ENCODE measurements at regions not wholly inside any gene's neighbourhood (a gene's known extent, or its start where the extent isn't known, plus 50 kb on each side); places are given as distances from the start of the nearest gene placed in this dataset.

GRCh38 chr6:3612341-3613041, 139.0 kb downstream of the PXDC1 start:
- no peaks in the 10 kb centered on the region for H3K9me3 Mint-ChIP-seq
- no peak overlapping the region for H3K27ac Mint-ChIP-seq
- H3K27me3 Mint-ChIP-seq (ENCODE audit: insufficient read depth) = no peaks in the 10 kb centered on the region
- H3K36me3 Mint-ChIP-seq (ENCODE audit: low read depth) = no peaks in the 10 kb centered on the region
- no peak for DNase-seq (ENCODE audit: low spot score)
- H3K4me1 Mint-ChIP-seq (ENCODE audit: low read depth) = no peaks in the 10 kb centered on the region
- H3K4me3 Mint-ChIP-seq = no peak overlapping the region
- intact Hi-C loops (cut with micrococcal nuclease) = no loop called here

- Mint-ChIP-seq H3K4me3 (no peak overlapping the region), H3K9me3 (no peaks in the 10 kb centered on the region), H3K4me1 (ENCODE audit: low read depth) (no peaks in the 10 kb centered on the region), H3K36me3 (ENCODE audit: low read depth) (no peaks in the 10 kb centered on the region), H3K27ac (no peak overlapping the region), H3K27me3 (ENCODE audit: insufficient read depth) (no peaks in the 10 kb centered on the region)
- no peak for DNase-seq (ENCODE audit: low spot score)
- intact Hi-C loops (cut with micrococcal nuclease) = no loop called here
Observed at GRCh38 chr6:3610921-3611320, 140.6 kb downstream of the PXDC1 start.

DNA sequence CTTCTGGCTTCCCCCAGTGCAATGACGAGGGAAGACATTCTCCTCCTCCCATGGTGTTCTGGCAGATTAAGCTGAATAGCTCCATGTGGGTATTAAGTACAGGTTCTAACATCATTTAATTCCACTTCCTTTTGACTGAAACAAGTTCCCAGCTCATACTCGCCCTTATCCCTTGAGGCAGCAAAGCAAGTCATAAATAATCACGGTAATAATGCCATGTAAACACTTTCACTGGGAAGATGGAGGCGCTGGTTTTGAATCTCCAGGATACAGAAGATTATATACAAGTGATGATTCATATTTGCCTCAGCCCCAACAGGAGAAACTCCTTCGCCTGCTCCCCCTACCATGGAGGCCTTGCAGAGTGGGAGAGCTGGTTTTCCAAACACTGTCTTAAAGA, 141.3 kb downstream of the PXDC1 start:
- Mint-ChIP-seq H3K36me3 (ENCODE audit: low read depth) (no peaks in the 10 kb centered on the region), H3K27ac (no peak overlapping the region), H3K9me3 (no peaks in the 10 kb centered on the region), H3K4me3 (no peak overlapping the region), H3K27me3 (ENCODE audit: insufficient read depth) (no peaks in the 10 kb centered on the region), H3K4me1 (ENCODE audit: low read depth) (no peaks in the 10 kb centered on the region)
- no peak for DNase-seq (ENCODE audit: low spot score)
- intact Hi-C loops (cut with micrococcal nuclease) = no loop called here

- Mint-ChIP-seq H3K36me3 (ENCODE audit: low read depth) (no peaks in the 10 kb centered on the region), H3K27ac (no peak overlapping the region), H3K4me1 (ENCODE audit: low read depth) (no peaks in the 10 kb centered on the region), H3K27me3 (ENCODE audit: insufficient read depth) (no peaks in the 10 kb centered on the region), H3K9me3 (no peaks in the 10 kb centered on the region), H3K4me3 (no peak overlapping the region)
- DNase-seq (ENCODE audit: low spot score) = no peak
- intact Hi-C loops (cut with micrococcal nuclease) = no loop called here
Observed at GRCh38 chr6:3609388-3609787, 142.1 kb downstream of the PXDC1 start.

DNA sequence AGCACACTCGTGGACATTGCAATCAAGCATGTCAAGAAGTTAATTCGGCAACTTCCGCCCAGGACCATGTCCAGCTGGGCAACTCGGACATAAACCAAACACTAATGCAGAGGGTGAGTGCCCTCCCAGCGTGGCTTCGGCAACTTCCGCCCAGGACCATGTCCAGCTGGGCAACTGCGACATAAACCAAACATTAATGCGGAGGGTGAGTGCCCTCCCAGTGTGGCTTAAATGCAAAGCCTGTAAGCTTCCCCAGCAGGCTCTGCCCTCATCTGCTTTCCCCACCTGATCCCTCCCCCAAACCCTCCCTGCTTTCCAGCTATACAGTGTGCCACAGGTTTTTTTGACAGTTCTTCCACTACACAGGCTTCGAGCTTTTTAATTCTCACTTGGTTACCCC, 143.4 kb downstream of the PXDC1 start:
- no peak for DNase-seq (ENCODE audit: low spot score)
- Mint-ChIP-seq H3K27ac (no peak overlapping the region), H3K4me3 (no peak overlapping the region), H3K4me1 (ENCODE audit: low read depth) (no peaks in the 10 kb centered on the region), H3K27me3 (ENCODE audit: insufficient read depth) (no peaks in the 10 kb centered on the region), H3K9me3 (no peaks in the 10 kb centered on the region), H3K36me3 (ENCODE audit: low read depth) (no peaks in the 10 kb centered on the region)
- intact Hi-C loops (cut with micrococcal nuclease) = no loop called here

- H3K9me3 Mint-ChIP-seq = no peaks in the 10 kb centered on the region
- no peaks in the 10 kb centered on the region for H3K4me1 Mint-ChIP-seq (ENCODE audit: low read depth)
- intact Hi-C loops (cut with micrococcal nuclease) = no loop called here
- H3K4me3 Mint-ChIP-seq = no peak overlapping the region
- H3K27ac Mint-ChIP-seq = no peak overlapping the region
- H3K27me3 Mint-ChIP-seq (ENCODE audit: insufficient read depth) = no peaks in the 10 kb centered on the region
- H3K36me3 Mint-ChIP-seq (ENCODE audit: low read depth) = no peaks in the 10 kb centered on the region
- no peak for DNase-seq (ENCODE audit: low spot score)
Observed at GRCh38 chr6:3607599-3607998, 143.9 kb downstream of the PXDC1 start.

DNA sequence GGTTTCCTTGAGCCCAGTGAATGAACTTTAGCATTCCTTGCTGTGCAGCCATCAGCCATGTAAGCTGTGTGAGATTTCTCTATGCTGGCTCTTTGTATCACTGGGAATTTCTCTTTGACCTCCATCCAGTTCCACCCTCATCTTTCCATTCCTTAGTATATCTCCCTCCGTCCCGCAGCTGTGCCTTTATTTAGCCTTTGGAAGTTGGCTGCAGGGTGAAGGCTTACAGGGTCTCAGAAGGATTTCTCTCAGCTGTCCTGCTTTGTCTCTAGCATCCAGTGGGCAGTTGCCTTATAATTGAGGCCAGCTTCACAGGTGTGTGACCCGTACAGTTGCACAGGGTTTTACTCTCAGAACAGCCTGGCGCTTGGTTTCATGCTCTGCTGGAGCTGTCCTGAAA, 144.3 kb downstream of the PXDC1 start:
- H3K4me1 Mint-ChIP-seq (ENCODE audit: low read depth) = no peaks in the 10 kb centered on the region
- H3K9me3 Mint-ChIP-seq = peaks cover 3% of the 10 kb centered on the region
- DNase-seq (ENCODE audit: low spot score) = no peak
- no peaks in the 10 kb centered on the region for H3K27me3 Mint-ChIP-seq (ENCODE audit: insufficient read depth)
- intact Hi-C loops (cut with micrococcal nuclease) = no loop called here
- H3K4me3 Mint-ChIP-seq = no peak overlapping the region
- no peaks in the 10 kb centered on the region for H3K36me3 Mint-ChIP-seq (ENCODE audit: low read depth)
- H3K27ac Mint-ChIP-seq = no peak overlapping the region

DNA sequence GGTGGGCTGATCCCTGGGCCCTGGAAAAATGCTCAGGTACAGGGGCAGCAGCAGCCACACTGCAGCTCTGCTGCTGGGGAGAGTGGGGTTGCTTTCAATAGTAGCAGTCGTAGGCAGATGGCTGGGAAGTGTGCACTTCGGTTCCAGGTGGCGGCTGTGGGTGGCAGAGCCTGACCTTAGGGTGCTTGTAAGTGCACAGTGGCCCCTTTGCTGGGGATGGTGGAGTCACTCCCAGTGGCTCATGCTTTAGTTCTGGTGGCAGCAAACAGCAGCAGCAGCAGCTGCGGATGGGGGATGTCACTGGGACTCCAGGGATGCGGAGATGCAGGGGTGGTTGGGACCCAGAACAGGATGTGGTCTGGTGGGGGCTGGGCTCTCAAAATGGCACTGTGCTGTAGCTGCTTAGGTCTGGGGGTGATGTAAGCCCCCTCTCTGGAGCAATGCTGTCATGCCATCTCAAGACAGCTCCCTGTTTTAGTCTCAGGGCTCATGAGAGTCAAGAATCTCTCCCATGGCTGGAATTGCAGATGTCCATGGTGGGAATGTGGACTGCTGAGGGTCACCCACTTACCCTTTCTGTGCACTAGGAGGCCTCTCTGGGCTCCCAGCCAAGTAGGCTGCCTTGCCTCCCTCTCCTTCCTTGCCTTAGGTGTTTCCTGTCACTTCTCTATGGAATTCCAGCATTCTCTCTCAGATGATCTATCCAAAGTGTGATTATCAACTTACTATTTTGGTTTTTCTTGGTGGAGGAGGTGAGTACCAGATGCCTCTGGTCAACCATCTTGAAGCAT, 146.7 kb upstream of the SLC22A23 start:
- Mint-ChIP-seq H3K4me1 (ENCODE audit: low read depth) (no peaks in the 10 kb centered on the region), H3K27ac (no peak overlapping the region), H3K27me3 (ENCODE audit: insufficient read depth) (peaks cover 2% of the 10 kb centered on the region), H3K36me3 (ENCODE audit: low read depth) (no peaks in the 10 kb centered on the region), H3K4me3 (no peak overlapping the region), H3K9me3 (peaks cover 19% of the 10 kb centered on the region)
- intact Hi-C loops (cut with micrococcal nuclease) = no loop called here
- no peak for DNase-seq (ENCODE audit: low spot score)

- H3K4me3 Mint-ChIP-seq = no peak overlapping the region
- peaks cover 10% of the 10 kb centered on the region for H3K27me3 Mint-ChIP-seq (ENCODE audit: insufficient read depth)
- H3K36me3 Mint-ChIP-seq (ENCODE audit: low read depth) = no peaks in the 10 kb centered on the region
- no peaks in the 10 kb centered on the region for H3K4me1 Mint-ChIP-seq (ENCODE audit: low read depth)
- intact Hi-C loops (cut with micrococcal nuclease) = no loop called here
- H3K27ac Mint-ChIP-seq = no peak overlapping the region
- peaks cover 19% of the 10 kb centered on the region for H3K9me3 Mint-ChIP-seq
- no peak for DNase-seq (ENCODE audit: low spot score)
Observed at GRCh38 chr6:3601570-3601969, 144.7 kb upstream of the SLC22A23 start.

DNA sequence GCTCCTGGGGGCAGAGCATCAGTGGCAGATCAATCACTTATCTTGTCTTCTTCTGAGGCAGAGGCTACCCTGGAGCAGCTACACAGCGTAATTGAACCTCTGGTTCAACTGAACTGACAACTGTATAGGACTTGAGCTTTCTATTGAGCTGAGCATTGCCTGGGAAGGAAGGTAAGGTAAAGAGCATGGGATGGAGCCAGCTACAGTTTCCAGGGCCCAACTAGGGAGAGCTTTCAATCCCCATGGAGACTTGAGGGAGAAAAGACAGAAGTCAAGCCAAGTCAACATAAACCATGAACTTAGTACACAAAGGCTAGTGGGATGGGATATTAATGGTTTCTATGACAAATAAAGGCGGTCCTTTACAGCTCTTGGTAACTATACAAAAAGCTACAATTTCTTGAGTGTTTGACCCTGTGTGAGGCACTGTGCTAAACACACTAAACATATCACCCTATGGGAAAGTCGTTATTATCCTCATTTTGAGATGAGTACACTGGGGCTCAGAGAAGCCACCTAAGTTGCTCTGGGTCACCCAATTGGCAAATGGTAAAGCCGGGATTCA, 140.7 kb upstream of the SLC22A23 start:
- no peak for DNase-seq (ENCODE audit: low spot score)
- peaks cover 19% of the 10 kb centered on the region for H3K9me3 Mint-ChIP-seq
- peaks cover 10% of the 10 kb centered on the region for H3K27me3 Mint-ChIP-seq (ENCODE audit: insufficient read depth)
- no peaks in the 10 kb centered on the region for H3K36me3 Mint-ChIP-seq (ENCODE audit: low read depth)
- intact Hi-C loops (cut with micrococcal nuclease) = no loop called here
- no peak overlapping the region for H3K27ac Mint-ChIP-seq
- no peak overlapping the region for H3K4me3 Mint-ChIP-seq
- H3K4me1 Mint-ChIP-seq (ENCODE audit: low read depth) = no peaks in the 10 kb centered on the region

- no peak overlapping the region for H3K4me3 Mint-ChIP-seq
- no peak overlapping the region for H3K27ac Mint-ChIP-seq
- no peaks in the 10 kb centered on the region for H3K36me3 Mint-ChIP-seq (ENCODE audit: low read depth)
- DNase-seq (ENCODE audit: low spot score) = no peak
- H3K4me1 Mint-ChIP-seq (ENCODE audit: low read depth) = no peaks in the 10 kb centered on the region
- H3K27me3 Mint-ChIP-seq (ENCODE audit: insufficient read depth) = peaks cover 10% of the 10 kb centered on the region
- peaks cover 12% of the 10 kb centered on the region for H3K9me3 Mint-ChIP-seq
- intact Hi-C loops (cut with micrococcal nuclease) = no loop called here
Observed at GRCh38 chr6:3596766-3597165, 139.9 kb upstream of the SLC22A23 start.

GRCh38 chr6:3594201-3594600, 137.4 kb upstream of the SLC22A23 start:
- H3K4me3 Mint-ChIP-seq = no peak overlapping the region
- no peaks in the 10 kb centered on the region for H3K4me1 Mint-ChIP-seq (ENCODE audit: low read depth)
- intact Hi-C loops (cut with micrococcal nuclease) = no loop called here
- H3K9me3 Mint-ChIP-seq = no peaks in the 10 kb centered on the region
- DNase-seq (ENCODE audit: low spot score) = no peak
- no peaks in the 10 kb centered on the region for H3K36me3 Mint-ChIP-seq (ENCODE audit: low read depth)
- no peak overlapping the region for H3K27ac Mint-ChIP-seq
- peaks cover 11% of the 10 kb centered on the region for H3K27me3 Mint-ChIP-seq (ENCODE audit: insufficient read depth)

- intact Hi-C loops (cut with micrococcal nuclease) = no loop called here
- Mint-ChIP-seq H3K36me3 (ENCODE audit: low read depth) (no peaks in the 10 kb centered on the region), H3K9me3 (no peaks in the 10 kb centered on the region), H3K4me1 (ENCODE audit: low read depth) (no peaks in the 10 kb centered on the region), H3K27me3 (ENCODE audit: insufficient read depth) (peaks cover 11% of the 10 kb centered on the region), H3K4me3 (no peak overlapping the region), H3K27ac (no peak overlapping the region)
- no peak for DNase-seq (ENCODE audit: low spot score)
Observed at GRCh38 chr6:3593161-3593560, 136.3 kb upstream of the SLC22A23 start.

All from activated T-helper 1 cell treated with anti-CD3 and anti-CD28 coated beads, Interleukin-12 subunit alpha, Interleukin-12 subunit beta, Interleukin-2, Interleukin-4 antibody, amounts not matched to agents 30 ng/mL and 10 ng/mL and 1 ng/mL, durations not matched to agents 14 hours and 24 hours and 36 hours (primary cell).